ENCODE measurements at regions not wholly inside any gene's neighbourhood (a gene's known extent, or its start where the extent isn't known, plus 50 kb on each side); places are given as distances from the start of the nearest gene placed in this dataset.

- Mint-ChIP-seq H3K27me3 (ENCODE audit: insufficient read depth, unreplicated experiment) (no peaks in the 10 kb centered on the region), H3K36me3 (ENCODE audit: insufficient read depth, unreplicated experiment) (no peaks in the 10 kb centered on the region), H3K4me1 (ENCODE audit: low read depth, unreplicated experiment) (no peaks in the 10 kb centered on the region), H3K9me3 (ENCODE audit: unreplicated experiment) (no peaks in the 10 kb centered on the region), H3K27ac (ENCODE audit: unreplicated experiment) (no peak overlapping the region), H3K4me3 (ENCODE audit: unreplicated experiment) (no peak overlapping the region)
- Histone ChIP-seq H3K9me3 (no peaks in the 10 kb centered on the region), H3K4me1 (no peaks in the 10 kb centered on the region), H3K27me3 (replicated peaks; ENCODE audit: control insufficient read depth, insufficient read depth, low read length) (no peaks in the 10 kb centered on the region), H3K4me3 (ENCODE audit: low read depth, low read length) (no peak overlapping the region), H3K36me3 (ENCODE audit: control insufficient read depth, insufficient read depth, low read length) (no peaks in the 10 kb centered on the region)
- no peak for DNase-seq
- no TSS peak for BruUV-seq (replicated peaks)
- ChIA-PET CTCF (no interaction called here), POLR2A (interaction anchor here (1.0 kb wide), 1 partner anchor 347 kb away, joined by 4 read pairs; no protein-coding TSS in a partner anchor)
- TF ChIP-seq, protein P1, sequence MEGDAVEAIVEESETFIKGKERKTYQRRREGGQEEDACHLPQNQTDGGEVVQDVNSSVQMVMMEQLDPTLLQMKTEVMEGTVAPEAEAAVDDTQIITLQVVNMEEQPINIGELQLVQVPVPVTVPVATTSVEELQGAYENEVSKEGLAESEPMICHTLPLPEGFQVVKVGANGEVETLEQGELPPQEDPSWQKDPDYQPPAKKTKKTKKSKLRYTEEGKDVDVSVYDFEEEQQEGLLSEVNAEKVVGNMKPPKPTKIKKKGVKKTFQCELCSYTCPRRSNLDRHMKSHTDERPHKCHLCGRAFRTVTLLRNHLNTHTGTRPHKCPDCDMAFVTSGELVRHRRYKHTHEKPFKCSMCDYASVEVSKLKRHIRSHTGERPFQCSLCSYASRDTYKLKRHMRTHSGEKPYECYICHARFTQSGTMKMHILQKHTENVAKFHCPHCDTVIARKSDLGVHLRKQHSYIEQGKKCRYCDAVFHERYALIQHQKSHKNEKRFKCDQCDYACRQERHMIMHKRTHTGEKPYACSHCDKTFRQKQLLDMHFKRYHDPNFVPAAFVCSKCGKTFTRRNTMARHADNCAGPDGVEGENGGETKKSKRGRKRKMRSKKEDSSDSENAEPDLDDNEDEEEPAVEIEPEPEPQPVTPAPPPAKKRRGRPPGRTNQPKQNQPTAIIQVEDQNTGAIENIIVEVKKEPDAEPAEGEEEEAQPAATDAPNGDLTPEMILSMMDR (IDR thresholded peaks at IDR 0.05; ENCODE audit: insufficient read depth in 1 of 2, low read depth in 1 of 2, low read length in 1 of 2, severe bottlenecking in 1 of 2, unreplicated experiment in 1 of 2) = no peak
- intact Hi-C loops (cut with micrococcal nuclease; ENCODE audit: unreplicated experiment) = no loop called here
Observed at GRCh38 chr10:88209837-88210561, 346.6 kb downstream of the PTEN start.

DNA sequence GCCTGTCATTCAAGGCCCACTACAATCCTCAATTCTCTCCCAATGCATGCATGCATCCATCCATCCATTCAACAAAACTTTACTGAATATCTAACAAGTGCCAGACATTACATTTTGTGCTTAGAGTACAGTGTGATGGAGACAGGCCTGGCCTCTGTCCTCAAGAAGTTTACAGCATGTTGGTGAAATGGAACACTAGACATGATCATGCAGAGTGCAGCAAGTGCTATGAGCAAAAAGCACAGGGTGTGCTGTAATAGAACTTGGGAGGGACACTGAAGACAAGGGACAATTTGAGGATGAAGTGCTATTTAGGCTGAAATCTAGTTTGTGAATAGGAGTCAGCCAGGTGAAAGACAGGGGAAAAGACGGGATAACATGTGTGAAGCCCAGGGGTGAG lies 347.8 kb downstream of the PTEN start:
- Mint-ChIP-seq H3K36me3 (ENCODE audit: insufficient read depth, unreplicated experiment) (no peaks in the 10 kb centered on the region), H3K4me1 (ENCODE audit: low read depth, unreplicated experiment) (no peaks in the 10 kb centered on the region), H3K27ac (ENCODE audit: unreplicated experiment) (no peak overlapping the region), H3K9me3 (ENCODE audit: unreplicated experiment) (no peaks in the 10 kb centered on the region), H3K27me3 (ENCODE audit: insufficient read depth, unreplicated experiment) (no peaks in the 10 kb centered on the region), H3K4me3 (ENCODE audit: unreplicated experiment) (no peak overlapping the region)
- DNase-seq = no peak
- BruUV-seq (replicated peaks) = no TSS peak
- Histone ChIP-seq H3K27me3 (replicated peaks; ENCODE audit: control insufficient read depth, insufficient read depth, low read length) (no peaks in the 10 kb centered on the region), H3K9me3 (no peaks in the 10 kb centered on the region), H3K36me3 (ENCODE audit: control insufficient read depth, insufficient read depth, low read length) (no peaks in the 10 kb centered on the region), H3K4me1 (no peaks in the 10 kb centered on the region), H3K4me3 (ENCODE audit: low read depth, low read length) (no peak overlapping the region)
- ChIA-PET CTCF (no interaction called here), POLR2A (no interaction called here)
- TF ChIP-seq, protein P1 (IDR thresholded peaks at IDR 0.05; ENCODE audit: insufficient read depth in 1 of 2, low read depth in 1 of 2, low read length in 1 of 2, severe bottlenecking in 1 of 2, unreplicated experiment in 1 of 2) = no peak
- intact Hi-C loops (cut with micrococcal nuclease; ENCODE audit: unreplicated experiment) = no loop called here

- DNase-seq = no peak
- Mint-ChIP-seq H3K9me3 (ENCODE audit: unreplicated experiment) (no peaks in the 10 kb centered on the region), H3K36me3 (ENCODE audit: insufficient read depth, unreplicated experiment) (no peaks in the 10 kb centered on the region), H3K27ac (ENCODE audit: unreplicated experiment) (no peak overlapping the region), H3K27me3 (ENCODE audit: insufficient read depth, unreplicated experiment) (no peaks in the 10 kb centered on the region), H3K4me1 (ENCODE audit: low read depth, unreplicated experiment) (no peaks in the 10 kb centered on the region), H3K4me3 (ENCODE audit: unreplicated experiment) (no peak overlapping the region)
- H3K27me3 ChIP-seq (replicated peaks; ENCODE audit: control insufficient read depth, insufficient read depth, low read length) = no peaks in the 10 kb centered on the region
- H3K9me3 ChIP-seq = no peaks in the 10 kb centered on the region
- BruUV-seq (replicated peaks) = no TSS peak
- intact Hi-C loops (cut with micrococcal nuclease; ENCODE audit: unreplicated experiment) = no loop called here
- CTCF ChIA-PET = no interaction called here
- POLR2A ChIA-PET = no interaction called here
- no peaks in the 10 kb centered on the region for H3K36me3 ChIP-seq (ENCODE audit: control insufficient read depth, insufficient read depth, low read length)
- H3K4me1 ChIP-seq = no peaks in the 10 kb centered on the region
- TF ChIP-seq, protein P1 (IDR thresholded peaks at IDR 0.05; ENCODE audit: insufficient read depth in 1 of 2, low read depth in 1 of 2, low read length in 1 of 2, severe bottlenecking in 1 of 2, unreplicated experiment in 1 of 2) = no peak
- H3K4me3 ChIP-seq (ENCODE audit: low read depth, low read length) = no peak overlapping the region
Observed at GRCh38 chr10:88212069-88212468, 348.6 kb downstream of the PTEN start.
